ENCODE measurements at regions not wholly inside any gene's neighbourhood (a gene's known extent, or its start where the extent isn't known, plus 50 kb on each side); places are given as distances from the start of the nearest gene placed in this dataset.

- no peaks in the 10 kb centered on the region for H3K27me3 ChIP-seq (ENCODE audit: control insufficient read depth in 2 of 2, insufficient read depth in 2 of 2, low read length in 2 of 2)
- dilution Hi-C loops (cut with MboI; ENCODE audit: extremely low pct_ligation_motif_present, low sequenced_read_pairs) (no loop called here), intact Hi-C loops (cut with micrococcal nuclease) (no loop called here)
- no peak overlapping the region for H3K4me2 ChIP-seq (ENCODE audit: insufficient read depth, low read length)
- FAIRE-seq (no peak), DNase-seq (ENCODE audit: low read depth, low spot score) (no peak)
- H2AFZ ChIP-seq (ENCODE audit: low read depth, low read length), result no peak overlapping the region
- H3K9ac ChIP-seq (replicated peaks; ENCODE audit: extremely low read depth, insufficient read depth, low read length), result no peak overlapping the region
- no peak overlapping the region for H3K4me3 ChIP-seq (replicated peaks in 1 of 3; ENCODE audit: insufficient read depth in 1 of 3, low read depth in 1 of 3, low read length in 3 of 3)
- H3K27ac ChIP-seq (ENCODE audit: insufficient read depth, low read depth, low read length), result no peak overlapping the region
- ChIA-PET CTCF (no interaction called here), POLR2A (no interaction called here)
- no peaks in the 10 kb centered on the region for H3K9me3 ChIP-seq (replicated peaks; ENCODE audit: control insufficient read depth, insufficient read depth, low read length)
- no peaks in the 10 kb centered on the region for H3K4me1 ChIP-seq (ENCODE audit: control insufficient read depth, extremely low read depth, insufficient read depth, low read length)
- H4K20me1 ChIP-seq (replicated peaks; ENCODE audit: control insufficient read depth, extremely low read depth, insufficient read depth, low read length), result no peaks in the 10 kb centered on the region
- no peaks in the 10 kb centered on the region for H3K9me1 ChIP-seq (replicated peaks; ENCODE audit: control insufficient read depth, extremely low read depth, insufficient read depth, low read length)
- no TSS peak for BruUV-seq (replicated peaks)
- TF ChIP-seq MYC (IDR thresholded peaks at IDR 0.05; ENCODE audit: low read depth, low read length) (no peak), POLR2A (IDR thresholded peaks at IDR 0.05; ENCODE audit: low read depth, low read length) (no peak), GATA2 (IDR thresholded peaks at IDR 0.05; ENCODE audit: insufficient read depth, insufficient read length, low read depth, low read length) (no peak)
- H3K36me3 ChIP-seq (ENCODE audit: control insufficient read depth in 2 of 2, extremely low read depth in 1 of 2, insufficient read depth in 2 of 2, low read length in 2 of 2), result no peaks in the 10 kb centered on the region
- no peaks in the 10 kb centered on the region for H3K79me2 ChIP-seq (ENCODE audit: control insufficient read depth, insufficient read depth, low read length)
Observed at GRCh38 chr6:6942091-6942490, 165.7 kb upstream of the RREB1 start.

DNA sequence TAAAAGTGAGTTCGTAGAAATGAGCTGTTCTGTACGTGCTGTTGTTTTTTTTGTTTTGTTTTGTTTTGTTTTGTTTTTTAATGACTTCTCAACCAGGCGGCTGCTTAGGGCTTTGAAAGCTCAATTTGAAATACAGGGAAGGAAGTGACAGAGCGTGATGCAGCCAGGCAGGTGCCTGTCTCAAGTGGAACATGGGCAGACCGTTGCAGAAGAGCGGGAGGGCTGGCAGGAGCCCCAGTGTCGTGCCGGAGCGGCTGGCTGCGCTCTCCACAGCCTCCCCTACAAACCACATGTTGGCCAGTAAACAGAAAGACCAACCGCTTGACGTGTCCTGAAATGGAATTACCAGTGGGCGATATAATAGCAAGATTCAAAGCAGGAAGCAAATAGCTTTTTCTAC is 164.9 kb upstream of the RREB1 start:
- Histone ChIP-seq H3K4me3 (replicated peaks in 1 of 3; ENCODE audit: insufficient read depth in 1 of 3, low read depth in 1 of 3, low read length in 3 of 3) (no peak overlapping the region), H3K9ac (replicated peaks; ENCODE audit: extremely low read depth, insufficient read depth, low read length) (no peak overlapping the region), H3K79me2 (ENCODE audit: control insufficient read depth, insufficient read depth, low read length) (no peaks in the 10 kb centered on the region), H3K4me1 (ENCODE audit: control insufficient read depth, extremely low read depth, insufficient read depth, low read length) (no peaks in the 10 kb centered on the region), H3K4me2 (ENCODE audit: insufficient read depth, low read length) (no peak overlapping the region), H3K27me3 (ENCODE audit: control insufficient read depth in 2 of 2, insufficient read depth in 2 of 2, low read length in 2 of 2) (no peaks in the 10 kb centered on the region), H3K9me3 (replicated peaks; ENCODE audit: control insufficient read depth, insufficient read depth, low read length) (no peaks in the 10 kb centered on the region), H2AFZ (ENCODE audit: low read depth, low read length) (no peak overlapping the region), H3K27ac (ENCODE audit: insufficient read depth, low read depth, low read length) (no peak overlapping the region), H3K36me3 (ENCODE audit: control insufficient read depth in 2 of 2, extremely low read depth in 1 of 2, insufficient read depth in 2 of 2, low read length in 2 of 2) (no peaks in the 10 kb centered on the region), H3K9me1 (replicated peaks; ENCODE audit: control insufficient read depth, extremely low read depth, insufficient read depth, low read length) (no peaks in the 10 kb centered on the region), H4K20me1 (replicated peaks; ENCODE audit: control insufficient read depth, extremely low read depth, insufficient read depth, low read length) (no peaks in the 10 kb centered on the region)
- dilution Hi-C loops (cut with MboI; ENCODE audit: extremely low pct_ligation_motif_present, low sequenced_read_pairs), result no loop called here
- no peak for TF ChIP-seq POLR2A (IDR thresholded peaks at IDR 0.05; ENCODE audit: low read depth, low read length)
- TF ChIP-seq MYC (IDR thresholded peaks at IDR 0.05; ENCODE audit: low read depth, low read length), result no peak
- TF ChIP-seq, protein P1, sequence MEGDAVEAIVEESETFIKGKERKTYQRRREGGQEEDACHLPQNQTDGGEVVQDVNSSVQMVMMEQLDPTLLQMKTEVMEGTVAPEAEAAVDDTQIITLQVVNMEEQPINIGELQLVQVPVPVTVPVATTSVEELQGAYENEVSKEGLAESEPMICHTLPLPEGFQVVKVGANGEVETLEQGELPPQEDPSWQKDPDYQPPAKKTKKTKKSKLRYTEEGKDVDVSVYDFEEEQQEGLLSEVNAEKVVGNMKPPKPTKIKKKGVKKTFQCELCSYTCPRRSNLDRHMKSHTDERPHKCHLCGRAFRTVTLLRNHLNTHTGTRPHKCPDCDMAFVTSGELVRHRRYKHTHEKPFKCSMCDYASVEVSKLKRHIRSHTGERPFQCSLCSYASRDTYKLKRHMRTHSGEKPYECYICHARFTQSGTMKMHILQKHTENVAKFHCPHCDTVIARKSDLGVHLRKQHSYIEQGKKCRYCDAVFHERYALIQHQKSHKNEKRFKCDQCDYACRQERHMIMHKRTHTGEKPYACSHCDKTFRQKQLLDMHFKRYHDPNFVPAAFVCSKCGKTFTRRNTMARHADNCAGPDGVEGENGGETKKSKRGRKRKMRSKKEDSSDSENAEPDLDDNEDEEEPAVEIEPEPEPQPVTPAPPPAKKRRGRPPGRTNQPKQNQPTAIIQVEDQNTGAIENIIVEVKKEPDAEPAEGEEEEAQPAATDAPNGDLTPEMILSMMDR (IDR thresholded peaks at IDR 0.05; ENCODE audit: extremely low read depth in 1 of 2, insufficient read depth in 1 of 2, low read depth in 1 of 2, low read length in 2 of 2), result no peak
- no peak for TF ChIP-seq JUN (IDR thresholded peaks at IDR 0.05; ENCODE audit: borderline replicate concordance, insufficient read depth, insufficient read length, low read depth)
- no peak for TF ChIP-seq GATA2 (IDR thresholded peaks at IDR 0.05; ENCODE audit: insufficient read depth, insufficient read length, low read depth, low read length)
- TF ChIP-seq POLR2AphosphoS5 (IDR thresholded peaks at IDR 0.05; ENCODE audit: insufficient read depth, low read depth, low read length), result no peak
- TF ChIP-seq MAX (IDR thresholded peaks at IDR 0.05; ENCODE audit: insufficient read depth, insufficient read length), result no peak
- no peak for TF ChIP-seq EZH2 (IDR thresholded peaks at IDR 0.05; ENCODE audit: borderline replicate concordance, low read depth, low read length, severe bottlenecking)
- no peak for TF ChIP-seq FOS (IDR thresholded peaks at IDR 0.05; ENCODE audit: borderline replicate concordance, insufficient read depth, low read length)
- CTCF ChIA-PET, result no interaction called here
- DNase-seq (ENCODE audit: low read depth, low spot score) (no peak), FAIRE-seq (no peak)
- POLR2A ChIA-PET, result no interaction called here
- BruUV-seq (replicated peaks), result no TSS peak
- intact Hi-C loops (cut with micrococcal nuclease), result no loop called here
